ENCODE measurements at regions not wholly inside any gene's neighbourhood (a gene's known extent, or its start where the extent isn't known, plus 50 kb on each side); places are given as distances from the start of the nearest gene placed in this dataset.
"Not testable (repeated sequence)": the region's sequence is repeated elsewhere in the genome, so short reads cannot be mapped to it uniquely, and the experiment has no call there.

GRCh38 chr16:79864032-79864780, 263.7 kb upstream of the MAF start:
- DNase-seq (ENCODE audit: low read depth) = no peak

- DNase-seq (ENCODE audit: low read depth) = no peak
These were observed 262.8 kb upstream of the MAF start for GRCh38 chr16:79863128-79864031.

DNA sequence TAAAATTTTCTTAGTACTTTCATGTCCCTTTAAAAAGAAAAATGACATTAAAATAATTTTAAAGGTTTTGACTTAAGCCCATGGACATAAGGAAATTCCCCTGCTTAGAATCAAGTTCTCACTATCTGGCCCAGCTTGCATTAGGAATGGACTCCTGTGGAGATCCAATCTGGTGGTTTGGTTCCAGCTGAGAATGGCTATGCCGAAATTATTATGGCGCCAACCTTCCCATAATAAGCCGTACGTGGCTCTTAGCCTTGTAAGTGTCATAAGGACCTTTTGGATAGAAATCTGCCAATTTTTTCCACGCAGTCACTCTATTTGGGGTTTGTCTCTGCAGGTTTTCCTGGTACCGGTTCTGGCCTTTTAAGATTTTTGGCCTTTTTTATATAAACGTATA, 262.1 kb upstream of the MAF start:
- no peak for DNase-seq (ENCODE audit: low read depth)

- DNase-seq (ENCODE audit: low read depth) = no peak
These were observed 256.0 kb upstream of the MAF start for GRCh38 chr16:79856581-79856980.

DNA sequence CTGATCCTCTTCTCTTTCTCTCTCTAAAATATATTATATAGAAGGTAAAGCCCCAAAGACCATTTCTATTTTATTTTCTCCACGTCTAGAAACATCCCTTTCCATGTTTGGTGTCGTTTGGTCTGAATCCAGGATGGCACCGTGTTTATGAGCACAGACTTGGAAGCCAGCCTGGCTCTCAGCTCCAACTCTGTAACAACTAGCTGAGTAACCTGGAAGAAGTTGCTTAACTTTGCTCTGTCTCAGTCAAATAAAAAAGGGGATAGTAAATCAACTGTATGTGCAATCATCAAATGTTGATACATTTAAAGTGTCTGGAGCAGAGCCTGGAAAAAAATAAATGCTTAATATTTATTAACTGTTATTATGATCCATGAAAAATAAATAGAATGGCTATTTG, 249.8 kb upstream of the MAF start:
- no peak for DNase-seq (ENCODE audit: low read depth)

DNA sequence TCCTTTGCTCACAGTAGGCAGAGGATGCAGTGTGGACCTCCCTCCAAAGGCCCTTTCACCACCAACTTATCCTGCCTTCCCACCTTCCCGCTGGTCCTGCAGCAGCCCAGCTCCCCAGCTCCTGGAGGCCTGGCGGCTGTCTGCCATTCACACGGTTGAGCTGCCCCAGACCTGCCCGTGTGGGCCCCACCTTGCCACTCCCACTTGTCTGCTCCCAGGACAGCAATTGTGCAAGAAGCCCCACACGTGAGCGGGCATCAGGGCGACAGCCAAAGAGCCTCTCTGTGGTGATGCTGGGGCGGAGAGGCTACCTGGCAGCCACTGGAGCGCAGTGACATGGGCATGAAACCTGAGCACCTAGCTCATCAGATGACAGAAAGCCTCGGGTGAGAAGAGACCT, 248.6 kb upstream of the MAF start:
- DNase-seq (ENCODE audit: low read depth) = no peak

GRCh38 chr16:79848719-79849118, 248.2 kb upstream of the MAF start:
- DNase-seq (ENCODE audit: low read depth) = no peak

DNA sequence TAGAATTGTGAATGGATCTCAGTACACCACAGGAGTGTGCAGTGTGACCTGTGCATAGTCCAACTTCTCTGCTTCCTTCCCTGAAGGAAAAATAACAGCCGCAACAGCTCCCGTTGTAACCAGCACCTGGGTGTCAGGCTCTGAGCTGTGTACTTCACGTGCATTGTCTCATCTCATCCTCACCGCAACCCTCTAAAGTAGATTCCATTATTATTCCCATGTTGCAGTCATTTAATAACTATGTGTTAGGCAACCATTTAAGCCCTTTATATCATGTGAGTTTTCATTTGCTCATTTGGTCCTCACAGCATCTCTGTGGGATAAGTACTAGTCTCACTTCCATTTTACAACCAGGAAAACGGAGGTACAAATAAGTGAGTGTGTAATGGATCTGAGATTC, 247.0 kb upstream of the MAF start:
- DNase-seq (ENCODE audit: low read depth) = no peak

GRCh38 chr16:79847101-79847500, 246.6 kb upstream of the MAF start:
- DNase-seq (ENCODE audit: low read depth) = no peak

GRCh38 chr16:79845734-79846135, 245.2 kb upstream of the MAF start:
- DNase-seq (ENCODE audit: low read depth) = no peak

GRCh38 chr16:79845033-79845733, 244.6 kb upstream of the MAF start:
- DNase-seq (ENCODE audit: low read depth) = no peak

GRCh38 chr16:79844603-79845002, 244.1 kb upstream of the MAF start:
- DNase-seq (ENCODE audit: low read depth) = no peak

DNA sequence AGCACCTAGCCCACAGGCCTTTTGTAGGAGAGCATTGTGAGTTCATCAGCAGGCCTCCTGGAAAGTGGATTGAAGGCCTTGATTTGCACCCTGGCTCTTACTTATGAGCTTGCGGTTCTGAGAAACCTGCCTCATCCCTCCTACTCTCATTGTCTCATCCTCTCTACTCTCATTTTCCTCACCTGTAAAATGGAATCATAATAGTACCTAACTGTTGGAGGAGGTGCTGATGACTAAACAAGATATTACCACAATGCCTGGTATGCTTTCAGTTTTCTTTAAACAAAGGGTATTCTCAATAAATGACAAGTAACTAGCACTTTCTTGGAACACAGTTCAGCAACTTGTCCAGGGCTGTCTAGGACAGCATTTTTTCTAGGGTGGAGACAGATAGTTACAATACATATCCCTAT, 243.1 kb upstream of the MAF start:
- no peak for DNase-seq (ENCODE audit: low read depth)

DNA sequence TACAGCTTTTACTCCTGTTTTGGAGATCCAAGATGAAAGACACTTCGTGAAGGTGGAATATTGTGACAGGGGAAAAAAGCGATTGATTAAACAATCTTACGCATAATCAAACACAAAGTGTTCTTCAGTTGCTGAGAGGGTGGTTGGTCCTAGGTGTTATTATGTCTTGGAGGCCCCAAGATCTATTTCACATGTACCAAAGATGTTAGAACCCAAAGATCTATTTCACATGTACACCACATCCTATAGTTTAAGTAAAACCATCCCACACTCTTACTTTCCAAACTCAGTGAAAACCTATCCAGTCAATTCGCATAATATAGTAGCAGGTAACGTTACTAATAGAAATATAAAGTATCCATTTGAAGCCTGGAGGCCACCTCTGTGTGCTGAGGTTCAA, 242.6 kb upstream of the MAF start:
- DNase-seq (ENCODE audit: low read depth) = no peak

DNA sequence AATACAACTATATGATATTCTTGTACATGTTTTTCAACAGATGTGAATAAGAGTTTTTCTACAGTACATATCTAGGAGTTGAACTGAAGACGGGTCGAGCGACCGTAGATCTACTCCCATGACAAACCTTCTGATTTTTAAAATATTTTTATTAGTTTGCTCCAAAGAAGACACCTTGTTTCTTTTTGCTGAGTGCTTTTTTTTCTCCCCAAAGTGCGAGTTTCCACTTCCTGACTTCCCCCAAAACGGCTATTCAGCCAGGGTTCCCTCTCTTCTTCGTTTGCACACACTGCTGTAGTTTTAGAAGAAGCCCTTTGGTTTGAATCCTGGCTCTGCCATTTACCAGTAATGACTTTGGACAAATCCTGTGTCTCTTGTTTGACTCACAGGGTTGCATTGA, 241.7 kb upstream of the MAF start:
- DNase-seq (ENCODE audit: low read depth) = no peak

DNA sequence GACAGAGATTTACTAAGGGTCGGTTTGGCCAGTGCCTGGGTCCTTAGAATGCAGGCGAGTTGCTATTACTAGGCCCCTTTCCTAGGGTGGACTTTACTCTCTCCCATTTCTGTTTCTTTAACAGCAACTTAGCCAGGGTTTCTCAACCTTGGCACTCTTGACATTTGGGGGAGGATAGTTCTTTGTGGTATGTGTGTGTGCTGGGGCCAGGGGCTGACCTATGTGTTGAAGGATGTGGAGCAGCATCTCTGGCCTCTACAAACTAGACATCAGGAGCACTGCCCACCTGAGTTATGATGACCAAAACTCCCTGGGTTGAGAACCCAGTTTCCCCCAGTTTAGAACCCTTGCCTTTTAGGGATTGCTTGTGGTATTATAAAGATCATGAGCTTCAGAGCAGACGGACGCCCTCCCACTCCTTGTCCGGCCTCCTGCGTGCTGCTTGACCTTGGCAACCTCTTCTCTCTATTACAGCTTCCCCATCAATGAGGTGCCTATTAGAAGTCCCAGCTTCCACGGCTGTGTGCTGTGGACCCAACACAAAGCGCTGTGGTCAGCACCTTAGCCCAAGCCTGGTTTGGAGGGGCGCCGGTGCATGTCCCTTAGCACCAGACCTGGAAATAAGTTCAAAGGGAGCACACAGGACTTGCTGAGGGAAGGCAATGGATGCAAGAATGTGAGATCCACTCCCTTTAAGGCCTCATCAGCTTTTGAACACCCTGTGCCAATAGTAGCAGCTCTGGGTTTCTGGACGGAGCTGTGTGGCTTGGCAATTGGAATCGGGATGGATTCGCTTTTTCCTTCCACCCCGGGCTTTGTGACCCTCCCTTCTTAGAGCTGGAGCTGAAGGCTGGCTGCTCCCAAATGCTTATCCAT, 239.2 kb upstream of the MAF start:
- no peak for DNase-seq (ENCODE audit: low read depth)

DNA sequence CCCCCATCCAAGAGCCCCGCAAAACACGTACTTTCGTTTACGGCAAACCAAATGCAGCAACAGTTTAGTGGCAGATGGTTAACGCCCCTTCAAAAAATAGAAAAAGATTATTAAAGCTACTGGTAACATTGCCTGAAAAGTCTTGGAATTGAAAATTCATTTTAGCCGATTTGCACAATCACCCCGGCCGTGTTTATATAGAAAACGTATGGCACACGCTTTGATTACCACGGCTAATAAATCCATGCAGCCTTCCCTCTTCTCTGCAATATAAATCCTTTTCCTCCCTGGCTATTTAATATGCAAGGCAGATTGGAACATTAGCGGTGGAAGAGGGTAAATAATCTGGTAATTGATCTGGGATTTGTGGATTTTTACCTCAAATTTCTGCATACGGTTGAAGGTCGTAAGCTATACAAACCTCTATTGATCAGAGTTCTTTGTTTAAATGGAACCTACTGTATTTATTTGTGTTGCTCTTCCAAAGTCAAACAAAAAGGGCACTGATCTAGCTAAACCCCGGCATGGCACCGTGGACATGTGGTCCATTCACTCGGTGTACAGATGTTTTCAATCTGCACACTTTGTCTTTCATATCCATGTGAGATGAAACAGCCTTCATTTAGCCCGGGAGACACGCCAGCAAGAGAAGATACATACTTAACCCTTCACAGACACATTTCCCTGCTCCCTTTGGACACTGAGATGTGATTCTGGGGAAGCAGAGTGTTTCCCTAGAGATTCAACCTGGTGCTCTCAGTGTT, 238.1 kb upstream of the MAF start:
- DNase-seq (ENCODE audit: low read depth) = no peak

GRCh38 chr16:79836144-79836543, 235.6 kb upstream of the MAF start:
- no peak for DNase-seq (ENCODE audit: low read depth)

DNA sequence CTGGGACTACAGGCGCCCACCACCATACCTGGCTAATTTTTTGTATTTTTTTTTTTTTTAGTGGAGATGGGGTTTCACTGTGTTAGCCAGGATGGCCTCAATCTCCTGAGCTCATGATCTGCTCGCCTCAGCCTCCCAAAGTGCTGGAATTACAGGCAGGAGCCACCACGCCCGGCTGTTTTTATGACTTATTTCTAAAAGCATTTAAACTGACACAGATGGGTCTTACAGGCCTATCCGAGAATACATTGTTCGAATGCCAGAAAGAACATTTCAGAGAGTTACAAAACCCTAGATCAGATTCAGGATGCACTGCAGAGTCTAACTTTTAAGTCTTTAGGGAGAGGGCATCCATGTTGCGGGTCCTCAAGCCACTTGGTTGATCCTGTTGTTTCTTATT, 234.7 kb upstream of the MAF start:
- DNase-seq (ENCODE audit: low read depth) = no peak

DNA sequence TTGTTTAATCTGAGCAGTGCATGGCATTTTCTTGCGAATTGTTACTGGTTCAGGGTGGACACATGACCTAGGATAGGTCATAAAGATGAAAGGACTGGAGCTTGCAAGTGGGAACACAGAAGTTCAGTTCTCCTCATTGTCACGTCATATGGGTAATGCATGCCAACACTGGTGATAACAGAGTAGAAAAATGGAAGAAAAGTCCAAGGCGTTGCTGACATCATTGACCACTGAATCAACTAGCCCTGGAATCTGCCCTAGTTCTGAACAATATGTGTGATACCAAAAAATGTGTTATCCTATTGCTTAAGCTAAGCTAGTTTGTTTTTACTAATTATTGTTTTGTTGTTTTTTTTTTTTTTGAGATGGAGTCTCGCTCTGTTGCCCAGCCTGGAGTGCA, 234.2 kb upstream of the MAF start:
- no peak for DNase-seq (ENCODE audit: low read depth)

DNA sequence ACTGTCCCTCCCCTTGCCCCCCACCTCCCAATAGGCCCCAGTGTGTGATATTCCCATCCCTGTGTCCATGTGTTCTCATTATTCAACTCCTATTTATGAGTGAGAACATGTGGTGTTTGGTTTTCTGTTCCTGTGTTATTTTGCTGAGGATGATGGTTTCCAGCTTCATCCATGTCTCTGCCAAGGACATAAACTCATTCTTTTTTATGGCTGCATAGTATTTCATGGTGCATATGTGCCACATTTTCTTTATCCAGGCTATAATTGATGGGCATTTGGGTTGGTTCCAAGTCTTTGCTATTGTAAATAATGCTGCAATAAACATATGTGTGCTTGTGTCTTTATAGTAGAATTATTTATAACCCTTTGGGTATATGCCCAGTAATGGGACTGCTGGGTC, 233.5 kb upstream of the MAF start:
- not testable (repeated sequence) for DNase-seq (ENCODE audit: low read depth)

Data from activated T-helper 1 cell treated with Interleukin-2 at 50 U/mL for 16 hours (primary cell).